GM12892 (cell line): ENCODE measurements at regions not wholly inside any gene's neighbourhood (a gene's known extent, or its start where the extent isn't known, plus 50 kb on each side); places are given as distances from the start of the nearest gene placed in this dataset.

Source experiments
- POLR2A ChIP-seq: IDR thresholded peaks from 2 replicates; pipeline ENCODE4 v1.6.1; 2011; ENCODE audit warnings: low read depth, low read length, control low read depth
- TAF1 ChIP-seq: IDR thresholded peaks from 2 replicates; pipeline ENCODE4 v1.6.1; 2011; ENCODE audit warnings: low read depth, mild to moderate bottlenecking, control low read depth, low read length, borderline replicate concordance

DNA sequence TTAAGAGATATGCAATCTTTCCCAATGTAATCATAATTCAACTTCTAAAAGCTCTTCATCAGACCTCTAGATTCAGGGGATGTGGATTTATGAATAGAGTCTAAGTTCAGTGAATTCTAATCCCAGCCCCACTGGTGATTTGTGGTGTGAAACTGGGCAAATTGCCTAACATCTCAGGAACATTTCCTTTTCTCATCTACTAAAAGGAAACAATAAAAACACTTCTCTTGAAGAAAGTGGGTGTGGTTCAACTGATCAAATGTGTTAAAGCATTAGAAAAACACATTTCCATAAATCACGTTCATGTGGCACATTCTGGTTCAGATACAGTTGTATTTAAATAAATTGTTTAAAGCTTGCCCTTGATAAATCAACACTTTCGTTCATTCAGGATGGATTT lies 631.7 kb upstream of the CDH6 start:
- no peak for TF ChIP-seq TAF1
- TF ChIP-seq POLR2A = no peak
